HG03432 (cell line): ENCODE measurements at regions not wholly inside any gene's neighbourhood (a gene's known extent, or its start where the extent isn't known, plus 50 kb on each side); places are given as distances from the start of the nearest gene placed in this dataset.
"Not testable (repeated sequence)": the region's sequence is repeated elsewhere in the genome, so short reads cannot be mapped to it uniquely, and the experiment has no call there.

Source experiments
- ATAC-seq: cut with Tn5 transposase; IDR thresholded peaks from one replicate; pipeline ENCODE4 v1.9.1; 2021; ENCODE audit warnings: mild to moderate bottlenecking, moderate library complexity; ENCODE audit not compliant: unreplicated experiment

GRCh38 chr10:9158675-9159074 lies 1104.2 kb downstream of the GATA3 start:
- no peak for ATAC-seq

- ATAC-seq: no peak
Measured at GRCh38 chr10:9160275-9160674, 1105.8 kb downstream of the GATA3 start.

GRCh38 chr10:9163699-9164098 lies 1109.2 kb downstream of the GATA3 start:
- ATAC-seq: no peak

- no peak for ATAC-seq
Measured at GRCh38 chr10:9166770-9167169, 1112.3 kb downstream of the GATA3 start.

- no peak for ATAC-seq
Measured at GRCh38 chr10:9172276-9172675, 1117.8 kb downstream of the GATA3 start.

GRCh38 chr10:9175200-9175599 lies 1120.7 kb downstream of the GATA3 start:
- ATAC-seq: no peak

- not testable (repeated sequence) for ATAC-seq
Measured at GRCh38 chr10:9183197-9183880, 1128.9 kb downstream of the GATA3 start.

GRCh38 chr10:9188022-9188810 lies 1133.7 kb downstream of the GATA3 start:
- ATAC-seq: no peak

- no peak for ATAC-seq
Measured at GRCh38 chr10:9189448-9189847, 1135.0 kb downstream of the GATA3 start.

- no peak for ATAC-seq
Measured at GRCh38 chr10:9193120-9193519, 1138.6 kb downstream of the GATA3 start.

- no peak for ATAC-seq
Measured at GRCh38 chr10:9195385-9195784, 1140.9 kb downstream of the GATA3 start.

- no peak for ATAC-seq
Measured at GRCh38 chr10:9198611-9199010, 1144.1 kb downstream of the GATA3 start.

- ATAC-seq: no peak
Measured at GRCh38 chr10:9205558-9205957, 1151.1 kb downstream of the GATA3 start.

- ATAC-seq: peak; percentile 85
Measured at GRCh38 chr10:9209105-9209798, 1154.8 kb downstream of the GATA3 start.

- ATAC-seq: no peak
Measured at GRCh38 chr10:9211228-9211627, 1156.7 kb downstream of the GATA3 start.

GRCh38 chr10:9214618-9215017 lies 1160.1 kb downstream of the GATA3 start:
- ATAC-seq: no peak

GRCh38 chr10:9215121-9215520 lies 1160.6 kb downstream of the GATA3 start:
- no peak for ATAC-seq

- ATAC-seq: no peak
Measured at GRCh38 chr10:9219860-9220259, 1165.4 kb downstream of the GATA3 start.

GRCh38 chr10:9222917-9223316 lies 1168.4 kb downstream of the GATA3 start:
- ATAC-seq: no peak

- ATAC-seq: no peak
Measured at GRCh38 chr10:9227679-9228365, 1173.3 kb downstream of the GATA3 start.

- no peak for ATAC-seq
Measured at GRCh38 chr10:9228771-9229170, 1174.3 kb downstream of the GATA3 start.
